ENCODE measurements at regions not wholly inside any gene's neighbourhood (a gene's known extent, or its start where the extent isn't known, plus 50 kb on each side); places are given as distances from the start of the nearest gene placed in this dataset.

GRCh38 chr14:98445718-98446117, 826.3 kb downstream of the BCL11B start:
- no peaks in the 10 kb centered on the region for H3K36me3 ChIP-seq
- H3K4me3 ChIP-seq (ENCODE audit: low read depth, low read length) = no peak overlapping the region
- no peak for TF ChIP-seq CTCF (IDR thresholded peaks at IDR 0.05; ENCODE audit: low read depth, low read length)
- H3K27ac ChIP-seq = no peak overlapping the region
- no peak for DNase-seq
- H3K9me3 ChIP-seq (ENCODE audit: severe bottlenecking) = no peaks in the 10 kb centered on the region
- H3K27me3 ChIP-seq (ENCODE audit: insufficient read depth, low read depth, severe bottlenecking) = peaks cover 36% of the 10 kb centered on the region

- no peak for TF ChIP-seq CTCF (IDR thresholded peaks at IDR 0.05; ENCODE audit: low read depth, low read length)
- H3K9me3 ChIP-seq (ENCODE audit: severe bottlenecking) = no peaks in the 10 kb centered on the region
- peaks cover 34% of the 10 kb centered on the region for H3K27me3 ChIP-seq (ENCODE audit: insufficient read depth, low read depth, severe bottlenecking)
- H3K4me3 ChIP-seq (ENCODE audit: low read depth, low read length) = no peak overlapping the region
- H3K36me3 ChIP-seq = no peaks in the 10 kb centered on the region
- no peak overlapping the region for H3K27ac ChIP-seq
- no peak for DNase-seq
Observed at GRCh38 chr14:98446508-98446907, 825.5 kb downstream of the BCL11B start.

GRCh38 chr14:98456231-98456630, 815.8 kb downstream of the BCL11B start:
- Histone ChIP-seq H3K4me3 (ENCODE audit: low read depth, low read length) (no peak overlapping the region), H3K9me3 (ENCODE audit: severe bottlenecking) (no peaks in the 10 kb centered on the region), H3K27ac (no peak overlapping the region), H3K36me3 (no peaks in the 10 kb centered on the region), H3K27me3 (ENCODE audit: insufficient read depth, low read depth, severe bottlenecking) (peaks cover 20% of the 10 kb centered on the region)
- DNase-seq = no peak
- no peak for TF ChIP-seq CTCF (IDR thresholded peaks at IDR 0.05; ENCODE audit: low read depth, low read length)

GRCh38 chr14:98458702-98459101, 813.3 kb downstream of the BCL11B start:
- Histone ChIP-seq H3K4me3 (ENCODE audit: low read depth, low read length) (no peak overlapping the region), H3K27ac (no peak overlapping the region), H3K9me3 (ENCODE audit: severe bottlenecking) (no peaks in the 10 kb centered on the region), H3K36me3 (no peaks in the 10 kb centered on the region), H3K27me3 (ENCODE audit: insufficient read depth, low read depth, severe bottlenecking) (peaks cover 20% of the 10 kb centered on the region)
- TF ChIP-seq CTCF (IDR thresholded peaks at IDR 0.05; ENCODE audit: low read depth, low read length) = no peak
- DNase-seq = no peak

GRCh38 chr14:98462908-98463307, 809.1 kb downstream of the BCL11B start:
- no peak for TF ChIP-seq CTCF (IDR thresholded peaks at IDR 0.05; ENCODE audit: low read depth, low read length)
- Histone ChIP-seq H3K4me3 (ENCODE audit: low read depth, low read length) (no peak overlapping the region), H3K27ac (no peak overlapping the region), H3K36me3 (no peaks in the 10 kb centered on the region), H3K27me3 (ENCODE audit: insufficient read depth, low read depth, severe bottlenecking) (peaks cover 43% of the 10 kb centered on the region), H3K9me3 (ENCODE audit: severe bottlenecking) (no peaks in the 10 kb centered on the region)
- DNase-seq = no peak

- Histone ChIP-seq H3K4me3 (ENCODE audit: low read depth, low read length) (no peak overlapping the region), H3K9me3 (ENCODE audit: severe bottlenecking) (no peaks in the 10 kb centered on the region), H3K36me3 (no peaks in the 10 kb centered on the region), H3K27me3 (ENCODE audit: insufficient read depth, low read depth, severe bottlenecking) (peaks cover 64% of the 10 kb centered on the region), H3K27ac (no peak overlapping the region)
- no peak for TF ChIP-seq CTCF (IDR thresholded peaks at IDR 0.05; ENCODE audit: low read depth, low read length)
- DNase-seq = no peak
Observed at GRCh38 chr14:98466807-98467206, 805.2 kb downstream of the BCL11B start.
